HG03196 (cell line): ENCODE measurements at regions not wholly inside any gene's neighbourhood (a gene's known extent, or its start where the extent isn't known, plus 50 kb on each side); places are given as distances from the start of the nearest gene placed in this dataset.

Source experiments
- ATAC-seq: cut with Tn5 transposase; IDR thresholded peaks from one replicate; pipeline ENCODE4 v1.9.1; 2021; ENCODE audit not compliant: unreplicated experiment

- no peak for ATAC-seq
Observed at GRCh38 chr6:163971841-163972838, 557.6 kb downstream of the QKI start.

DNA sequence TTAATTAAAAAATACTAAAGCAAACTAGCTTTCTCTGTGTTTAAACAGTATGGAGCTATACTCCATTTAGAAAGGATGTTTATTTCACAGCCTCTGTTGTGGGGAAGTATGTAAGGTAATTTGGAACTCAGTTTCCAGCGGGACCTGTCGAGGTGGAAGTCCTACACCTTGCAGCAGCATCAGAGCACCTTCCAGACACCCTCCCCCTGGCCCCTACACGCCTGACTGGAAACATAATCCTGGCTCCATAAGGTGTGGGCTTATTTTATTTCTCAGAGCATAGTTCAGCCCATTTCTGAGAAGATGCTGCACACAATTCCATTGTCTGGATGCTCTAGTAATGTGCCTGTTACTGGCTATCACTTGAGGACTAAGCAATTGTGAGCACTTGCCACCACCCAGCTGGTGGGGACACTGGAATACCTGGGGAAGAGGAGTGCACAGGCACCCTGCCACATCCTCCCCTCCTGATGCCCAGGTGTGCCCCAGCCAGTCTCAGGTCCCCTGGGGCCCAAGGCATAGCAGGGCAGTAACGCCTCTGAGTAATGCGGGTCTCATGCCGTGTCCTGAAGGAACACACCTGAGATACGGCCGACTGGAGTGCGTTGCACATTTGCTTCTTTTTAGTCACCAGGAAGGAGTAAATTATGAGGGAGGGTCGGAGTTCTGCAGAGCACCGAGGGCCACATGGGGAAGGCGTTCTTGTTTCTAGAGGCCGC, 556.5 kb downstream of the QKI start:
- ATAC-seq, result no peak

GRCh38 chr6:163965426-163966348, 551.2 kb downstream of the QKI start:
- no peak for ATAC-seq

DNA sequence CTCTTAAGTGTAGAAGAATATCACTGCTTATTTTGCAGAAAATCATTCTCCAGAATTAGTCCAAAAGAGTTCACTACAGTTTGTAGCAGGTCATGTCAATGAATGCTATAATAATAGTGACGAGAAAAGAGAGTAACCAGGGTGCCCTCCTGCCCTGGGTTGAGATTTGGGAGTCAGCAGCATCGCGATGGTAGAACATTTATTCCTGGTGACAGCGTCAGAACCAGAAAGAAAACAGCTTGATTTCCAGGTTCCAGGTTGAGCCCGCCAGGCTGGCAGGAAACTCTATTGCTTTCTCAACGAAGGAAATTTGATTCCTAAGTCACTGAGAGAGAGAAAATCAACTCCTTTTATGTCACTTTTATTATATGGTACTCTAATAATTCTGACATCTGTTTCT, 550.3 kb downstream of the QKI start:
- ATAC-seq, result no peak

DNA sequence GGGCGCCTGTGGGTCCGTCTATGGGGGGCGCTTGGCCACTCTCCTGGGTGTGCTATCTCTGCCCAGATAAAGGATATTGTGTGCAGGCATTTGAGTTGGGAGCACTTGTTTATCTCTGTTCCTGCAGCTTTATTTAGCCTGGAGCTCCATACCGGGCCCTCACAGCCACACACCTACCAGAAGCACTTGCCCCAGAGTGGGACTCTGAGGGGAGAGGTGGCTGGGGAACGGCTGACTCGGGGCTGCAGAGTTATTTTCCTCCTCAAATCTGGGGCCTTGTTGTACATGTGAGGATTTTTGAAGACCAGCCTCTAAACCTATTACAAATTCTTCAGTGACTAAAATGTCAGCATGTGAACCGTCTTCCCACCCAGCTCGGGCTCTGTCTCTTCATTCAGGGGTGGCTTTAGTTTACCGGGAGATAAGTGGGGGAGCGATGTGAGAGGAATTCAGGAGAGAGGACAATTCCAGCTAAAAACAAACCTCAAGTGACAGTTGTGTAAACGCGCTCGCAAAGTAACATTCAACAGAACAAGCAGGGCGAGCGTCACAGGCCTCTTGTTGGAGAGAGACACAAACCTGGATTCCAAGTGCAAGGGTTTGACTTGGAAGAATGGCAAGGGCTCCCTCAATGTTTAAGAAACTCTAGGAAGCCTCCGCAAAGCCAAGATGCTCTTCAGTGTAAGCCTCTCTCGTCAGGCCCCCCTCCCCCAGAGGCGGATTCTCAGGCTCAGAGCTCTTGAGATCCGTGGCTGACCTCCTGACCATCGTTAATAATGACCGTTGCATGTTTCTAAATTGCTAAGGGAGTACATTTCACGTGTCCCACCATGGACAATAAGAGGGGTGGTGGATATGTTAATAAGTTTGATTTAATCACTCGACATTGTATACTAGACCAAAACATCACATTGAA, 548.9 kb downstream of the QKI start:
- no peak for ATAC-seq

DNA sequence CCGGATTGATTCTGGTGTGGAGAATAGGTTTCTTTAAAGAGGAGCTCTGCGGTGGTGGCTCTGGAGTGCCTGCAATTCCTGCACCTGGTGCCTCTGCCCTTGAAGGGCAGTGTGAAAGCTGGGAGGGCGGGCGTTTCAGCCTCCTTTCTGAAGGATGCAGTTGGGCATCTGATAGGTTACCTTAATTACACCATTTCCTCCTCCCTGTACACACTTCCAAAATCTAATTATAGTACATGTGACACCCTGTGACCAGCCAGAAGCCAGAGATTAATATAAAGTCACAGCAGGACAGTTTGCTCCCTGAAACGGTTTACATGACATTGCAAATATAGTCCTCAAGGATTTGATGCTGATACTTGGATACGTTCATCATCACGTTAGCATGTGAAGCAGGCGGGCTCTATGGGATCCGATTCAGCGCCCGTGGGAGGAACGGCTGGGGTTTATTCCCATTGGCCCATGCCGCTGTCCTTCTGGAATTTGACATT, 548.2 kb downstream of the QKI start:
- ATAC-seq, result no peak

DNA sequence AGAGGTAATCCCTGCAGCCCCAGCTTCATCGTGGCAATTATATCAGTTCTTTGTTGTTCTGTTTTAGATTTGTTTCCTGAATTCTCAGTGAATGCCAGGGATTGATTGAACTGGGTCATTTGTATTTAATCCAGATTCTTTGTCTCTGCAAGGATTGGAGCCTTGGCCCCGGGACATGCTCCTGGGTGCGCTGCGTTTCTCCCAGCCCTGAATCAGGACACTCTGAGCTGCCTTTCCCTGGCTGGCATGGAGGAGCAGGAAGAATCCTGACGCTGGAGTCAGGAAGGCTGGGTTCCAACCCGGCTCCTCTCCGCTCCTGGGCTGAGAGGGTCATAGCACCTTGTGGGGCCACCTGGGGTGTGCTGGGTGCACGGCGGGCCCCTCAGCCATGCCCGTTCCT, 545.6 kb downstream of the QKI start:
- ATAC-seq, result no peak

- no peak for ATAC-seq
Observed at GRCh38 chr6:163958646-163959045, 544.1 kb downstream of the QKI start.

GRCh38 chr6:163956571-163957407, 542.3 kb downstream of the QKI start:
- ATAC-seq, result peak; percentile 96

DNA sequence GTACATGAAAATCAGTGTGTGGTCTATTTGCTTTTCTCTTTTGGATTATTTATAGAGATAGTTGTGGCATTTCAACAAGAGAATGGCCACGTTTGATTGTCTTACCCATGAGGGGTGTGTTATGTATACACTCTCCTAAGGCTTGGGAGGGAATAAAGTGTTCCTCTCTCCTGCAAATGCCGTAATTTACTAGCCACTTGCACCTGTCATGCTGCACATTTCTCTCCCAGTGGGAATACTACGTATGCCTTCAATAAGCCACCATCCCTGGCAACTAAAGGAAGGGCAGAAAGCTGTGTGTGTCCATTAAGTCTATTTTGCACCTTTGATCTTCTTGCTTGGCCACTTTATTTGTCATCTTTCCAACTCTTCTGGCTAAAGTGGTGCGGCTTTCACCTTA, 541.2 kb downstream of the QKI start:
- no peak for ATAC-seq

DNA sequence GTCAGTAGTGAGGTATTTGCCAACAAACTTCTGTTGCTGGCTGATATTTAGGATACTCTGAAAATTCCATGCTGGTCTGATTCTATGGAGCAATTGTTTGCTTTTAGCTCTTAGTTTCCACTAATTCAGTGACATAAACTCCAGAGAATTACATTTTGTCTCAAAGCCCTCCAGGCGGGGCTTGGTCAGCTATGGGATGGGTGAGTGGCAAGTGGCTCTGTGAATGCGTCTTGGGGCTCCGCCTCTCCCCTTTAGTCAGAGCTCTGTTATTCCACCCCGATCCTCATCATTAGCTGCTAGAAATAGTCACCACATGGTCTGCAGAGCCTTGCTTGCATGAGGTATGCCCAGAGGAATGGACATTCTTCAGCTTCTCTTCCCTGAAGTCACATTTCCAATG, 540.6 kb downstream of the QKI start:
- ATAC-seq, result no peak

GRCh38 chr6:163954088-163954775, 539.7 kb downstream of the QKI start:
- no peak for ATAC-seq

- no peak for ATAC-seq
Observed at GRCh38 chr6:163952005-163952404, 537.5 kb downstream of the QKI start.

- ATAC-seq, result no peak
Observed at GRCh38 chr6:163951326-163951725, 536.8 kb downstream of the QKI start.

DNA sequence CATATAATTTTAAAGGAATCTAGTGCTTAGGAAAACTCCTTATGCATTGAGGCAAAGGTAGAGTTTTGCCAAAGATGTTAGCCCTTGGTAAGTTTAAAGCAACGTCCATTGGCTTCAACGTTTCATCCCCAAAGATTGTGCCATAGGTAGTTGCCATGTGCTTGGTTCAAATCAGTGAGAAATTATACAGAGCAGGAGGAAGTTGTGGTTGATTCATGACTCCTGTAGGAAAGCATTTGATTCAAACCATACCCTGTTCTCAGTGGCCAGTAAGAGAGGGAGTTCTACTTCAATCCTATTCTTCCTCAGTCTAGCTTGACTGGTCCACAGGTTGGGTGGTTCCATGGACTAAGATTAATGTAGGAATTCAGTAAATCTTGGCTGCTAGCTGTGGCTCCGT, 535.6 kb downstream of the QKI start:
- no peak for ATAC-seq

- ATAC-seq, result no peak
Observed at GRCh38 chr6:163949431-163949830, 534.9 kb downstream of the QKI start.

DNA sequence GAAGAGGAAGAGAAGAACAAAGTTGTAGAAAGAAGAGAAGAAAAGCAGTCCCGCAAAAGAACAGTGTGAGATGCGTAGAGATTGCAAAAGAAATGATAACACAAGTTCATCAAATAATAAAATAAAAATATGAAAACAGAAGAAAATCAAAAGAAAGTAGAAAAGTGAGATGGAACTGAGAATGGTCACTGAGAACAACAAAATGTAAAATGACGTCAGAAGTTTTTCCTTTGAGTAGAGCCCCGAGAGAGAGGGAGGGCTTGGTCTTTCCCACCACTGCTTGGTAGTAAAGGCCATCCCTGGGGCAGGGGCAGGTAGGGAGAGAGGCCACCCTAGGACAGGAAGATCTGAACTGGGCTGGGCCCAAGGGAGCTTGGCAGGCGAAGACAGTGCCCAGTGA, 533.7 kb downstream of the QKI start:
- ATAC-seq, result no peak

- ATAC-seq, result no peak
Observed at GRCh38 chr6:163947276-163947675, 532.8 kb downstream of the QKI start.
